Spleen (tissue), 11 donors: ENCODE measurements at regions not wholly inside any gene's neighbourhood (a gene's known extent, or its start where the extent isn't known, plus 50 kb on each side); places are given as distances from the start of the nearest gene placed in this dataset.

ENCODE experiments used
- DNase-seq: peaks from one replicate; pipeline ENCODE4 v3.0.0-alpha.2; 2020
- H3K27ac ChIP-seq, 8 donors: fragments of 200-600 bp; sonication (generic) in 7 of 8; 1 replicate in 4 of 8; 2 replicates in 4 of 8; pipeline versions ENCODE4 v1.5.0 to v1.8.0; 2016 to 2021; ENCODE audit warnings: inconsistent platforms in 4 of 8, mild to moderate bottlenecking in 4 of 8, moderate library complexity in 1 of 8
- H3K27me3 ChIP-seq, 7 donors: fragments of 200-600 bp; sonication (generic) in 6 of 7; replicated peaks in 1 of 7; 1 replicate in 4 of 7; 2 replicates in 3 of 7; pipeline versions ENCODE4 v1.5.0 to v1.8.0; 2016 to 2021; ENCODE audit warnings: inconsistent platforms in 3 of 7, mild to moderate bottlenecking in 1 of 7
- H3K36me3 ChIP-seq, 6 donors: fragments of 200-600 bp; sonication (generic) in 5 of 6; 1 replicate in 4 of 6; 2 replicates in 2 of 6; pipeline versions ENCODE4 v1.5.0 to v1.8.0; 2016 to 2021; ENCODE audit warnings: inconsistent platforms in 2 of 6
- H3K4me1 ChIP-seq, 6 donors: fragments of 200-600 bp; sonication (generic) in 5 of 6; 1 replicate in 3 of 6; 2 replicates in 3 of 6; pipeline versions ENCODE4 v1.5.0 to v1.8.0; 2016 to 2021; ENCODE audit warnings: inconsistent platforms in 3 of 6
- H3K4me3 ChIP-seq, 8 donors: fragments of 200-600 bp; sonication (generic) in 7 of 8; 1 replicate in 4 of 8; 2 replicates in 4 of 8; pipeline versions ENCODE4 v1.5.0 to v1.8.0; 2016 to 2021; ENCODE audit warnings: inconsistent platforms in 4 of 8, mild to moderate bottlenecking in 4 of 8, moderate library complexity in 2 of 8
- H3K9me3 ChIP-seq, 8 donors: fragments of 200-600 bp; sonication (generic) in 7 of 8; 1 replicate in 4 of 8; 2 replicates in 4 of 8; pipeline versions ENCODE4 v1.5.0 to v1.8.0; 2016 to 2021; ENCODE audit warnings: inconsistent platforms in 4 of 8
- CTCF ChIP-seq, 11 experiments: fragments of 200-600 bp in 7 of 11; fragments of 450-650 bp in 4 of 11; sonication (generic) in 4 of 11; IDR thresholded peaks in 8 of 11; conservative IDR thresholded peaks in 3 of 11; 1 replicate in 7 of 11; 2 replicates in 4 of 11; pipeline versions ENCODE4 v1.4.0 to v1.8.0; 2016 to 2021; ENCODE audit warnings: antibody characterized with exemption in 11 of 11, inconsistent platforms in 4 of 11, mild to moderate bottlenecking in 1 of 11
- POLR2A ChIP-seq, 3 donors: fragments of 450-650 bp; IDR thresholded peaks; one replicate each; pipeline ENCODE4 v1.5.1; 2017; ENCODE audit warnings: antibody characterized with exemption in 3 of 3, mild to moderate bottlenecking in 1 of 3
- POLR2AphosphoS5 ChIP-seq, 3 donors: sonication (generic); formaldehyde crosslinking; IDR thresholded peaks; one replicate each; pipeline ENCODE4 v1.5.1; 2017; ENCODE audit warnings: antibody characterized with exemption in 3 of 3
- WGBS, 5 donors: extraction: QIAGEN DNeasy Blood & Tissue Kit in 3 of 5; methylation state at CpG; one replicate each; pipeline versions ENCODE4 v1.1.5 to v1.1.7; 2013 to 2018; 5-methylcytosine and 5-hydroxymethylcytosine counted together
- intact Hi-C: fragments of 100-400 bp; cut with DNase I; formaldehyde crosslinking; loops from one replicate; pipeline ENCODE4 v1.15.0; 2023; ENCODE audit warnings: low total_unique reads
- donor health status: healthy with polysubstance abuse.
- donor health status: DM: no; HTN: no; CAD: no; lungs with moderate emphysema.
- donor health status: DM: no; HTN: no; CAD: no.
- donor health status: Bipolar disorder and iron deficiency.
- donor health status: healthy.
- donor health status: DM: no; HTN: no; CAD: no.
- donor health status: DM: yes; HTN: yes; CAD: no.

DNA sequence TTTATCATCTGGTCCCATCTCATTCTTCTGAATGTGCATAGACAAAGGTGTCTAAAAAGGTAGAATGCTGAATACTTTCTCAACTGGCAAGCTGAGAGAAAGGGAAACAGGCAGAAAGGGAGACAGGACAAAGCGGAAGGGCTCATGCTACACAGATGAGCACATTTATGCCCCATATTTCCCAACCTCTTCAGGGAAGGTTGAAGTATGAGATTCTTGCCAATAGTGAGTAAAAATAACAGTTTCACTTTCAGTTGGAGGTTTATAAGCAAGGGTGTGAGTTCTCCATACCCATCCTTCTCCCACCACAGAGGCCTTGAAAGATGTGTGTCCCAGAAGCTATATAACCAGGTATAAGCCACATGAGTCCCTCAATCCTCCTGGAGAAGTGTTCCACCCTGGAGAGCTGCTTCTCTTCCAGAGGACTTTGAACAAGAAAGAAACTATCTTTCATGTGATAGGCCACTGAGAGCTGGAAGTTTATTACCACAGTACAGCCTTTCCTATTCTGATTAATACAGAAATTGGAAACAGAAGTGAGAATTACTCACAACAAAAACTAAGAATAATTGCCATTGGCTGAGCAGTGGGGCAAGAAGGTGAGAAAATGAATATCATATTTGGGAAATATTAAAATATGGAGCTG, 709.4 kb upstream of the NR2F2 start:
- Histone ChIP-seq H3K27ac (peak overlapping the region in 6 of 8 donors; percentile 16 to 45 (median 28)), H3K27me3 (no peaks in the 10 kb centered on the region), H3K36me3 (no peaks in the 10 kb centered on the region), H3K4me1 (peaks cover 0 to 7% (median 0%) of the 10 kb centered on the region in 6 donors), H3K9me3 (peaks cover 0 to 18% (median 14%) of the 10 kb centered on the region in 8 donors), H3K4me3 (no peak overlapping the region)
- intact Hi-C loops, result no loop called here
- TF ChIP-seq POLR2A (IDR thresholded peaks at IDR 0.05), result no peak
- TF ChIP-seq CTCF (IDR thresholded peaks at IDR 0.05 in 8 of 11, conservative IDR thresholded peaks at IDR 0.05 in 3 of 11), result no peak
- no peak for TF ChIP-seq POLR2AphosphoS5 (IDR thresholded peaks at IDR 0.05)
- WGBS, 5 donors, result 56 to 65% (median 64%) methylated on average over 1 of the region's 1 CpG
- DNase-seq, result no peak

GRCh38 chr15:95622843-95623242, 707.7 kb upstream of the NR2F2 start:
- H3K27ac ChIP-seq, result no peak overlapping the region
- no peaks in the 10 kb centered on the region for H3K36me3 ChIP-seq
- DNase-seq, result no peak
- H3K9me3 ChIP-seq, result peaks cover 0 to 18% (median 14%) of the 10 kb centered on the region in 8 donors
- H3K4me3 ChIP-seq, result no peak overlapping the region
- intact Hi-C loops, result no loop called here
- H3K4me1 ChIP-seq, result peaks cover 0 to 7% (median 0%) of the 10 kb centered on the region in 6 donors
- H3K27me3 ChIP-seq, result no peaks in the 10 kb centered on the region
- TF ChIP-seq CTCF (IDR thresholded peaks at IDR 0.05 in 8 of 11, conservative IDR thresholded peaks at IDR 0.05 in 3 of 11), result no peak
- no peak for TF ChIP-seq POLR2A (IDR thresholded peaks at IDR 0.05)
- no peak for TF ChIP-seq POLR2AphosphoS5 (IDR thresholded peaks at IDR 0.05)

- Histone ChIP-seq H3K36me3 (no peaks in the 10 kb centered on the region), H3K4me1 (peaks cover 0 to 7% (median 0%) of the 10 kb centered on the region in 6 donors), H3K27me3 (no peaks in the 10 kb centered on the region), H3K27ac (peak overlapping the region in 1 of 8 donors; percentile 1), H3K4me3 (no peak overlapping the region), H3K9me3 (peaks cover 0 to 18% (median 14%) of the 10 kb centered on the region in 8 donors)
- DNase-seq, result no peak
- TF ChIP-seq POLR2AphosphoS5 (IDR thresholded peaks at IDR 0.05) (no peak), CTCF (IDR thresholded peaks at IDR 0.05 in 8 of 11, conservative IDR thresholded peaks at IDR 0.05 in 3 of 11) (no peak), POLR2A (IDR thresholded peaks at IDR 0.05) (no peak)
- intact Hi-C loops, result no loop called here
- 38 to 78% (median 57%) methylated on average over 1 of the region's 1 CpG for WGBS, 5 donors
These were observed 706.4 kb upstream of the NR2F2 start for GRCh38 chr15:95624100-95624499.

DNA sequence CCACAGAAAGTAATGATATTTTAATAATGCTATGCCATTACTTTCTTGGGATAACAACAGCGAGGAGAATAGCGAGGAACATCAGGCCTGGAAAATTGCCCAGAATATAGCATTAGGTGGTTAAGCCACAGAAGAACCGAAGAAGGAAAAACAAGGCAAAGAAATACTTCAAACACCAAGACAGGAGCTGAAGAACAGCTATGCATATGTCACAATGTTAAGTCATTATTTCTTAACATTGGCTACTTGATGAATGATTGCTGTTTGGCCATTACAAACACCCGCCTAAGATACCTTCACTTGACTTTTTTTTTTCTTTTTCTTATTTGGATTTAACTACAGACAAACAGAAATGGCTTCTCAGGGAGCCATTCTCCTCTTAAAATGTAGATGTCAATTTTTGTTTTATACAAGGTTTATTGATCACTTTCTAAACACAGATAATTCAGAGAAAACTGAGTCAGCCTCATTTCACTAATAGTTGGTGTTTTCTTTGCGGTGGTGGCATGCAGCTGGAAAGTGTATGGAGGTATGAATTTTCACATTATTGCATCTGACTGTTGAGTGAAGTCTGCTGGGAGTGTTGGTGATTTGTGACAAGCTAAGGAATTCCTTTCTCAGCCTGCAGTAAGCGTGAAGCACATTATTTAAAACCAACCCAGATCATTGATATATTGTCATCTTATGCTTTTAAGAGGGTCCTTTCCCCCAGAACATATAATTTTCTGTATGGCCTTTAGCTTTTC, 705.7 kb upstream of the NR2F2 start:
- H3K4me3 ChIP-seq, result no peak overlapping the region
- peaks cover 0 to 7% (median 0%) of the 10 kb centered on the region in 6 donors for H3K4me1 ChIP-seq
- H3K27ac ChIP-seq, result no peak overlapping the region
- TF ChIP-seq POLR2A (IDR thresholded peaks at IDR 0.05), result no peak
- no peak for TF ChIP-seq CTCF (IDR thresholded peaks at IDR 0.05 in 8 of 11, conservative IDR thresholded peaks at IDR 0.05 in 3 of 11)
- no peak for TF ChIP-seq POLR2AphosphoS5 (IDR thresholded peaks at IDR 0.05)
- DNase-seq, result no peak
- peaks cover 0 to 18% (median 14%) of the 10 kb centered on the region in 8 donors for H3K9me3 ChIP-seq
- no peaks in the 10 kb centered on the region for H3K27me3 ChIP-seq
- intact Hi-C loops, result no loop called here
- no peaks in the 10 kb centered on the region for H3K36me3 ChIP-seq
- 77 to 93% (median 85%) methylated on average over 6 of the region's 6 CpGs for WGBS, 5 donors
